Gastrocnemius medialis (tissue), 4 donors: ENCODE measurements at regions not wholly inside any gene's neighbourhood (a gene's known extent, or its start where the extent isn't known, plus 50 kb on each side); places are given as distances from the start of the nearest gene placed in this dataset.

Source experiments
- CTCF ChIP-seq, 5 experiments: fragments of 450-650 bp in 3 of 5; fragments of 200-600 bp in 2 of 5; sonication (generic) in 2 of 5; IDR thresholded peaks in 4 of 5; conservative IDR thresholded peaks in 1 of 5; 1 replicate in 4 of 5; 2 replicates in 1 of 5; pipeline ENCODE4 v1.5.1; 2016 to 2019; ENCODE audit warnings: antibody characterized with exemption in 5 of 5, mild to moderate bottlenecking in 3 of 5, moderate library complexity in 3 of 5
- POLR2A ChIP-seq, 2 donors: fragments of 450-650 bp; IDR thresholded peaks; one replicate each; pipeline ENCODE4 v1.6.1; 2017; ENCODE audit warnings: antibody characterized with exemption in 2 of 2, mild to moderate bottlenecking in 2 of 2, moderate library complexity in 2 of 2

GRCh38 chr7:36039671-36040070 lies 113.4 kb upstream of the EEPD1 start:
- no peak for TF ChIP-seq CTCF (IDR thresholded peaks at IDR 0.05 in 4 of 5, conservative IDR thresholded peaks at IDR 0.05 in 1 of 5)
- no peak for TF ChIP-seq POLR2A (IDR thresholded peaks at IDR 0.05)
